Psoas muscle (tissue), 7 donors: ENCODE measurements at regions not wholly inside any gene's neighbourhood (a gene's known extent, or its start where the extent isn't known, plus 50 kb on each side); places are given as distances from the start of the nearest gene placed in this dataset.

Source experiments
- ATAC-seq, 4 donors: fragments of 200-7000 bp; cut with Tn5 transposase; one replicate each; pipeline ENCODE4 v1.9.1; 2020; ENCODE audit warnings: moderate library complexity in 3 of 4, mild to moderate bottlenecking in 2 of 4
- DNase-seq, 2 donors: peaks; one replicate each; pipeline ENCODE4 v3.0.0-alpha.2; 2020
- H3K27ac ChIP-seq: fragments of 200-600 bp; one replicate; pipeline ENCODE4 v1.8.0; 2022
- H3K27me3 ChIP-seq, 3 donors: fragments of 200-600 bp in 1 of 3; one replicate each; pipeline versions ENCODE4 v1.6.1 to v1.8.0; 2013 to 2022; ENCODE audit warnings: low read length in 2 of 3, mild to moderate bottlenecking in 2 of 3, moderate library complexity in 1 of 3; ENCODE audit not compliant: insufficient read depth in 3 of 3
- H3K36me3 ChIP-seq, 2 donors: fragments of 200-600 bp in 1 of 2; one replicate each; pipeline versions ENCODE4 v1.6.1 to v1.8.0; 2013 to 2022; ENCODE audit warnings: low read depth in 1 of 2, mild to moderate bottlenecking in 1 of 2, moderate library complexity in 1 of 2; ENCODE audit not compliant: insufficient read depth in 1 of 2
- H3K4me1 ChIP-seq: fragments of 200-600 bp; one replicate; pipeline ENCODE4 v1.8.0; 2022
- H3K4me3 ChIP-seq: fragments of 200-600 bp; one replicate; pipeline ENCODE4 v1.8.0; 2022; ENCODE audit warnings: mild to moderate bottlenecking
- H3K9me3 ChIP-seq: fragments of 200-600 bp; one replicate; pipeline ENCODE4 v1.8.0; 2022
- CTCF ChIP-seq: fragments of 200-600 bp; IDR thresholded peaks from one replicate; pipeline ENCODE4 v1.8.0; 2022; ENCODE audit warnings: antibody characterized with exemption
- WGBS, 3 donors: extraction: QIAGEN DNeasy Blood & Tissue Kit; methylation state at CpG; one replicate each; pipeline versions ENCODE4 v1.1.6 to v1.1.7; 2013; 5-methylcytosine and 5-hydroxymethylcytosine counted together
- intact Hi-C, 2 donors: fragments of 100-400 bp; cut with DNase I; formaldehyde crosslinking; loops; one replicate each; pipeline versions ENCODE4 v1.11.0 to v1.14.2; 2022
- donor health status: healthy with polysubstance abuse.
- donor health status: DM: no; HTN: no; CAD: no; lungs with moderate emphysema.
- donor health status: Bipolar disorder and iron deficiency.
- donor health status: healthy.
- donor health status: DM: yes; HTN: yes; CAD: no.
- donor health status: DM: no; HTN: no; CAD: no.
- donor health status: DM: yes; HTN: yes; CAD: no.

GRCh38 chr1:104987210-104987609 is 1237.5 kb downstream of the AMY1C start:
- 64 to 83% (median 74%) methylated on average over 1 of the region's 1 CpG for WGBS, 3 donors

GRCh38 chr1:104989012-104989411 is 1239.3 kb downstream of the AMY1C start:
- H3K4me3 ChIP-seq = no peak overlapping the region
- 89 to 92% (median 91%) methylated on average over 3 of the region's 3 CpGs for WGBS, 3 donors
- no peak for TF ChIP-seq CTCF
- no peaks in the 10 kb centered on the region for H3K27me3 ChIP-seq
- ATAC-seq (no peak), DNase-seq (no peak)
- H3K9me3 ChIP-seq = peaks cover 9% of the 10 kb centered on the region
- intact Hi-C loops = no loop called here
- H3K4me1 ChIP-seq = no peaks in the 10 kb centered on the region
- H3K36me3 ChIP-seq = no peaks in the 10 kb centered on the region
- no peak overlapping the region for H3K27ac ChIP-seq

More at GRCh38 chr1:104987210-104987609, 1237.5 kb downstream of the AMY1C start:
- H3K27me3 ChIP-seq = no peaks in the 10 kb centered on the region
- no peak for DNase-seq
- intact Hi-C loops = no loop called here
- ATAC-seq = no peak
- no peaks in the 10 kb centered on the region for H3K36me3 ChIP-seq
- no peaks in the 10 kb centered on the region for H3K4me1 ChIP-seq
- no peak for TF ChIP-seq CTCF
- H3K4me3 ChIP-seq = no peak overlapping the region
- peaks cover 10% of the 10 kb centered on the region for H3K9me3 ChIP-seq
- H3K27ac ChIP-seq = no peak overlapping the region

- Histone ChIP-seq H3K36me3 (no peaks in the 10 kb centered on the region), H3K27me3 (no peaks in the 10 kb centered on the region), H3K27ac (no peak overlapping the region), H3K4me1 (no peaks in the 10 kb centered on the region), H3K4me3 (no peak overlapping the region), H3K9me3 (no peaks in the 10 kb centered on the region)
- DNase-seq (no peak), ATAC-seq (no peak)
- WGBS, 3 donors = 34 to 44% (median 36%) methylated on average over 3 of the region's 3 CpGs
- intact Hi-C loops = no loop called here
- TF ChIP-seq CTCF = no peak
Observed at GRCh38 chr1:104991702-104992101, 1242.0 kb downstream of the AMY1C start.

- Histone ChIP-seq H3K27ac (no peak overlapping the region), H3K36me3 (no peaks in the 10 kb centered on the region)
- WGBS, 3 donors = 54 to 56% (median 55%) methylated on average over 3 of the region's 3 CpGs
Observed at GRCh38 chr1:105000793-105001192, 1251.1 kb downstream of the AMY1C start.

More at GRCh38 chr1:105000793-105001192, 1251.1 kb downstream of the AMY1C start:
- no peaks in the 10 kb centered on the region for H3K4me1 ChIP-seq
- intact Hi-C loops = no loop called here
- DNase-seq (no peak), ATAC-seq (no peak)
- TF ChIP-seq CTCF = no peak
- no peaks in the 10 kb centered on the region for H3K27me3 ChIP-seq
- H3K4me3 ChIP-seq = no peak overlapping the region
- no peaks in the 10 kb centered on the region for H3K9me3 ChIP-seq
